Gastroesophageal sphincter (tissue), 4 donors: ENCODE measurements at regions not wholly inside any gene's neighbourhood (a gene's known extent, or its start where the extent isn't known, plus 50 kb on each side); places are given as distances from the start of the nearest gene placed in this dataset.

Experiments used
- ATAC-seq: fragments of 150-250 bp; one replicate; pipeline ENCODE4 v1.9.1; 2016; ENCODE audit warnings: mild to moderate bottlenecking, moderate library complexity
- H3K27ac ChIP-seq, 4 donors: fragments of 200-600 bp; sonication (generic) in 3 of 4; 1 replicate in 3 of 4; 2 replicates in 1 of 4; pipeline ENCODE4 v1.5.1; 2016 to 2019
- H3K27me3 ChIP-seq: fragments of 200-600 bp; sonication (generic); one replicate; pipeline ENCODE4 v1.5.1; 2019
- H3K36me3 ChIP-seq, 2 donors: fragments of 200-600 bp; sonication (generic); one replicate each; pipeline ENCODE4 v1.5.1; 2019; ENCODE audit warnings: control low read depth in 1 of 2
- H3K4me1 ChIP-seq, 3 donors: fragments of 200-600 bp; sonication (generic); 1 replicate in 2 of 3; 2 replicates in 1 of 3; pipeline ENCODE4 v1.5.1; 2016 to 2019; ENCODE audit warnings: control low read depth in 2 of 3
- H3K4me3 ChIP-seq, 2 donors: fragments of 200-600 bp; sonication (generic); one replicate each; pipeline ENCODE4 v1.5.1; 2019; ENCODE audit warnings: mild to moderate bottlenecking in 1 of 2, moderate library complexity in 1 of 2
- H3K9me3 ChIP-seq, 3 donors: fragments of 200-600 bp; sonication (generic); one replicate each; pipeline ENCODE4 v1.5.1; 2017 to 2019; ENCODE audit warnings: control low read depth in 2 of 3
- CTCF ChIP-seq, 4 experiments: fragments of 200-600 bp in 2 of 4; fragments of 450-650 bp in 2 of 4; sonication (generic) in 1 of 4; IDR thresholded peaks; one replicate each; pipeline ENCODE4 v1.5.1; 2017 to 2019; ENCODE audit warnings: antibody characterized with exemption in 4 of 4, mild to moderate bottlenecking in 2 of 4, moderate library complexity in 2 of 4
- EP300 ChIP-seq: sonication (generic); formaldehyde crosslinking; IDR thresholded peaks from one replicate; pipeline ENCODE4 v1.6.1; 2017; ENCODE audit warnings: antibody characterized with exemption, mild to moderate bottlenecking
- POLR2A ChIP-seq, 2 donors: fragments of 450-650 bp; IDR thresholded peaks; one replicate each; pipeline ENCODE4 v1.6.1; 2017; ENCODE audit warnings: antibody characterized with exemption in 2 of 2, mild to moderate bottlenecking in 2 of 2, moderate library complexity in 1 of 2
- POLR2AphosphoS5 ChIP-seq: sonication (generic); formaldehyde crosslinking; IDR thresholded peaks from one replicate; pipeline ENCODE4 v1.6.1; 2017; ENCODE audit warnings: antibody characterized with exemption
- WGBS, 2 donors: methylation state at CpG; one replicate each; pipeline ENCODE4 v1.1.5; 2018; ENCODE audit warnings: low coverage in 1 of 2; 5-methylcytosine and 5-hydroxymethylcytosine counted together

GRCh38 chr18:1246827-1247226 is 342.2 kb downstream of the ADCYAP1 start:
- WGBS, 2 donors = 56 to 62% methylated on average over 9 of the region's 9 CpGs

GRCh38 chr18:1252534-1252933 is 347.9 kb downstream of the ADCYAP1 start:
- Histone ChIP-seq H3K27me3 (no peaks in the 10 kb centered on the region), H3K4me1 (no peaks in the 10 kb centered on the region), H3K4me3 (no peak overlapping the region), H3K27ac (no peak overlapping the region), H3K36me3 (no peaks in the 10 kb centered on the region), H3K9me3 (no peaks in the 10 kb centered on the region)
- ATAC-seq = no peak
- TF ChIP-seq CTCF (IDR thresholded peaks at IDR 0.05) (no peak), POLR2A (IDR thresholded peaks at IDR 0.05) (no peak), EP300 (no peak), POLR2AphosphoS5 (no peak)
- 67 to 80% methylated on average over 1 of the region's 1 CpG for WGBS, 2 donors

More at GRCh38 chr18:1246827-1247226, 342.2 kb downstream of the ADCYAP1 start:
- Histone ChIP-seq H3K27ac (no peak overlapping the region), H3K4me3 (no peak overlapping the region), H3K9me3 (peaks cover 0 to 1% (median 0%) of the 10 kb centered on the region in 3 donors), H3K4me1 (no peaks in the 10 kb centered on the region), H3K27me3 (no peaks in the 10 kb centered on the region), H3K36me3 (no peaks in the 10 kb centered on the region)
- ATAC-seq = no peak
- no peak for TF ChIP-seq EP300
- no peak for TF ChIP-seq POLR2A (IDR thresholded peaks at IDR 0.05)
- no peak for TF ChIP-seq CTCF (IDR thresholded peaks at IDR 0.05)
- no peak for TF ChIP-seq POLR2AphosphoS5

GRCh38 chr18:1252936-1253335 is 348.3 kb downstream of the ADCYAP1 start:
- Histone ChIP-seq H3K27me3 (no peaks in the 10 kb centered on the region), H3K4me3 (no peak overlapping the region), H3K4me1 (no peaks in the 10 kb centered on the region), H3K9me3 (no peaks in the 10 kb centered on the region), H3K36me3 (no peaks in the 10 kb centered on the region), H3K27ac (no peak overlapping the region)
- WGBS, 2 donors = 25 to 36% methylated on average over 1 of the region's 1 CpG
- TF ChIP-seq POLR2AphosphoS5 = no peak
- no peak for TF ChIP-seq POLR2A (IDR thresholded peaks at IDR 0.05)
- TF ChIP-seq CTCF (IDR thresholded peaks at IDR 0.05) = no peak
- TF ChIP-seq EP300 = no peak
- no peak for ATAC-seq

- Histone ChIP-seq H3K27ac (no peak overlapping the region), H3K27me3 (no peaks in the 10 kb centered on the region), H3K9me3 (no peaks in the 10 kb centered on the region), H3K4me3 (no peak overlapping the region), H3K4me1 (no peaks in the 10 kb centered on the region), H3K36me3 (no peaks in the 10 kb centered on the region)
- no peak for ATAC-seq
- WGBS, 2 donors = 50 to 58% methylated on average over 3 of the region's 3 CpGs
- no peak for TF ChIP-seq POLR2A (IDR thresholded peaks at IDR 0.05)
- TF ChIP-seq POLR2AphosphoS5 = no peak
- no peak for TF ChIP-seq EP300
- TF ChIP-seq CTCF (IDR thresholded peaks at IDR 0.05) = no peak
Measured at GRCh38 chr18:1253827-1254226, 349.2 kb downstream of the ADCYAP1 start.

GRCh38 chr18:1261054-1261453 is 356.4 kb downstream of the ADCYAP1 start:
- 88 to 95% methylated on average over 3 of the region's 3 CpGs for WGBS, 2 donors
- ATAC-seq = no peak

More at GRCh38 chr18:1261054-1261453, 356.4 kb downstream of the ADCYAP1 start:
- Histone ChIP-seq H3K4me1 (no peaks in the 10 kb centered on the region), H3K27ac (no peak overlapping the region), H3K27me3 (no peaks in the 10 kb centered on the region), H3K36me3 (no peaks in the 10 kb centered on the region), H3K4me3 (no peak overlapping the region), H3K9me3 (peaks cover 0 to 24% (median 0%) of the 10 kb centered on the region in 3 donors)
- TF ChIP-seq EP300 (no peak), POLR2A (IDR thresholded peaks at IDR 0.05) (no peak)
